ENCODE measurements at regions not wholly inside any gene's neighbourhood (a gene's known extent, or its start where the extent isn't known, plus 50 kb on each side); places are given as distances from the start of the nearest gene placed in this dataset.
A peak's percentile ranks its signal among the peaks of the same experiment; 100 is the strongest.

GRCh38 chr10:131753336-131753735, 147.5 kb upstream of the PPP2R2D start:
- DNase-seq (ENCODE audit: low spot score) = no peak

- no peak for DNase-seq (ENCODE audit: low spot score)
Observed at GRCh38 chr10:131755200-131755599, 145.6 kb upstream of the PPP2R2D start.

DNA sequence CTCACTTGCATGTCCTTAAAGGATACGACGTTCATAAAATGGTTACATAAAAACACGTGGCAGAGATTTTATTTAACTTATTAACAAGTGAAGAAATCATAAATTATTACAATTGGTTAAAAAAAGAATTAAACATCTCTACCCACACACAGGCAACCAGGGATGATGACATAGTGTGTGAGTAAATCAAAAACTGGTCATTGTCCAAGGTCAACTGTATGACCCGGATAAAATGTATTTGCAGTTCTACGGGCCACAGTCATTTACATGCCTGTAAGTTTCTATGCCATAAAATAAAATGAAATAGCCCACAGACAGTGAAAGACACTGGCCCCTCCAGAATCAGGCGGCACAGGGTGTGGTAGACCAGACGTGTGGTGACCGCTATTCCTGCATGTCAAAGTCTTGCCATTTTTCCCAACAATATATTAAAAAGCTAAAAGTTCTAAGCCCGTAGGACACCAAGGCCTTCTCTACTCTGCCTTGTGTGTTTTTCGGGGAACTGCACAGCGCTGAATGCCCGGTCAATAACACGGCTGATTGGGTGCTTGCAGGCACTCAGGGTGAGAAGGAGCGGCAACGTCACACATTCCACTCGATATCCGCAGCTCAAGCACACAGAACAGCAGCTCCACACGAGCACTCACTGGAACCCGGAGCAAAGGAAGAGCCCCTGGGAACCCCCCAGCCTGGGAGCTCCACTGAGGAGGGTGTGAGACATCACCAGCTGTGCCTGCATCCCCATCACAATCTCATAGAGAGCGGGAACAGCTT, 143.3 kb upstream of the PPP2R2D start:
- DNase-seq (ENCODE audit: low spot score) = no peak

DNA sequence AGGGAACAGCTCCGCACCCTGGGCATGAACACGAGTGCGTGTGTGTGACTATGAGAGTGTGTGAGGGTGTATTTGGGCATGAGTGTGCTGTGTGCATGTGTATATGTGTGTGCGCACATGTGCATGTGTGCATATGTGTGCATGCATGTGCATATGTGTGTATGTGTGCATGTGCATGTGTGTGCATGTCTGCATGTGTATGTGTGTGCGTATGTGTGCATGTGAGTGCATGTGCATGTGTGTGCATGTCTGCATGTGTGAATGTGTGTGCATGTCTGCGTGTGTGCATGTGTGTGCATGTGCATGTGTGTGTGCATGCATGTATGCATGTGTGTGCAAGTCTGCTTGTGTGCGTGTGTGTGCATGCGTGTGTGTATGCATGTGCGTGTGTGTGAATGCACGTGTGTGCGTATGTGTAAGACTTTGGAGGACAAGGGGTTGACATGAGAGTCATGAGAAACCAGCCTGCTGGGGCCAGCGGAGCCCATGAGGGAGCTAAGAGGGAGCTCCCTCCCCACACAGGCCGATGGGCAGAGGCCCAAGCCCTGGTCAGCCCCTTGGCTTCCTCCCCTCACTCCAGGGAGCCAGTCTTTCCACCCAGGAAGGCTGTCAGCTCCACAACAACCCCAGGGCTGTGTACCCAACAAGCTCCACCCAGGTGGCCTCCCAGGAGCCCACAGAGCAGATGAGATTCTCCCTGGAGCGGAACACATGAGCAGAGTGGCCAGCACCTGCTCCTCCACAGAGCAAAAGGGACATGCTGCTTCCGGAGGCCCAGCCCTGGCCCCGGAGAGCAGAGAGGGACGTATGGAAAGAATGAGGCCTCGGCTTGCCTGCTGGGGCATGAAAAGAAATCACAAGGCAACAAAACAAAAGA, 142.5 kb upstream of the PPP2R2D start:
- DNase-seq (ENCODE audit: low spot score) = no peak

- no peak for DNase-seq (ENCODE audit: low spot score)
Observed at GRCh38 chr10:131758939-131759301, 141.9 kb upstream of the PPP2R2D start.

DNA sequence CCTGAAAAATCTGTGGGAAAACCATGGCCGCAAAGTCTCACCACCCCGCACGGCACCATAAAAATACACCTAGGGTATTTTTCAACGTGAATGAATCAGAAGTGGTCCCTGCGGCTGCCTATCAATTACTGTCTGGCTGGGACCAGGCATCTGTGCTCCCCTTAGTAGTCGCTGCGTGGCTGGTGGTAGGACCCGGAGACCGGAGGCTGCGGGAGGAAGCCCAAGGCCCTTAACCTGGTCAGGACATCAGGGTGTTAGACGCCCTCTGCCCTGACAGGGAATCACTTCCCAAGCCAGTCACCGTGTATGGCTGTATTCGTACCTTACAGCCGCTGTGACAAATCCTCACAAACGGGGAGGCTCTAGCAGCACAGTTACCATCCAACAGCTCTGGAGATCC, 141.5 kb upstream of the PPP2R2D start:
- DNase-seq (ENCODE audit: low spot score) = no peak

DNA sequence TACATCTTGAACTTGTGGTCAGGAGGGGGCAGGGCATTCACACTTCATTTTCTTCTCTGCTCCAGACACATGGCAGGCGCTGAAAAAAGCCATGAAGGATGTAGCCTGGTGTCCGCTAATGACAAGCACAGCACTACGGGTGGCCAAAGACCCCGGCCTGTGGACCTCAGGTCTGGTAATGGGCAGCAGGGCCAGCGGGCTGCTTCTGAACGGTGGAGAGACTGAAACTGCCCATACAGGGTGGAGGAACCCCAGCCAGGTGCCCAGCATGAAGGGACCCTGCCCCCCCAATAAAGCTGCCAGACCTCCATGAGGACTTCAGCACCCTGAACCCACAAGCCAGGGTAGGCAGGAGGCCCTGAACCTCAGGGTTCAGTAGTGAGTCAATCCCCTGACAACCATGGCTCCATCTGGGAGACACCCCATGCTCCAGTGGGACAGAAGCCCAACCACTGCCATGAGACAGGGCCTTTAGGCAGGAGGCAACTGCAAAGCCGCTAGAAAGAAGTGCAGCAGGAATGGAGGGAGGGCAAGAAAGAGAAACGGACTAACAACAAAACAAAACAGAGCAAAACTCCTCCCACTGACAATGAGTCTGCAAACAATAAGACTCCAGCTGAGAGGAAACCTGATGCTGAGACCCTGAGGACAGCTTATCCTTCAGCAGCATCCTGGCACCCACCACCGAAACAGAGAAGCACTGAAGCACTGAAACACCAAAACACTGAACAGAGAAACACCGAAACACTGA, 140.2 kb upstream of the PPP2R2D start:
- peak; percentile 63 for DNase-seq (ENCODE audit: low spot score)

DNA sequence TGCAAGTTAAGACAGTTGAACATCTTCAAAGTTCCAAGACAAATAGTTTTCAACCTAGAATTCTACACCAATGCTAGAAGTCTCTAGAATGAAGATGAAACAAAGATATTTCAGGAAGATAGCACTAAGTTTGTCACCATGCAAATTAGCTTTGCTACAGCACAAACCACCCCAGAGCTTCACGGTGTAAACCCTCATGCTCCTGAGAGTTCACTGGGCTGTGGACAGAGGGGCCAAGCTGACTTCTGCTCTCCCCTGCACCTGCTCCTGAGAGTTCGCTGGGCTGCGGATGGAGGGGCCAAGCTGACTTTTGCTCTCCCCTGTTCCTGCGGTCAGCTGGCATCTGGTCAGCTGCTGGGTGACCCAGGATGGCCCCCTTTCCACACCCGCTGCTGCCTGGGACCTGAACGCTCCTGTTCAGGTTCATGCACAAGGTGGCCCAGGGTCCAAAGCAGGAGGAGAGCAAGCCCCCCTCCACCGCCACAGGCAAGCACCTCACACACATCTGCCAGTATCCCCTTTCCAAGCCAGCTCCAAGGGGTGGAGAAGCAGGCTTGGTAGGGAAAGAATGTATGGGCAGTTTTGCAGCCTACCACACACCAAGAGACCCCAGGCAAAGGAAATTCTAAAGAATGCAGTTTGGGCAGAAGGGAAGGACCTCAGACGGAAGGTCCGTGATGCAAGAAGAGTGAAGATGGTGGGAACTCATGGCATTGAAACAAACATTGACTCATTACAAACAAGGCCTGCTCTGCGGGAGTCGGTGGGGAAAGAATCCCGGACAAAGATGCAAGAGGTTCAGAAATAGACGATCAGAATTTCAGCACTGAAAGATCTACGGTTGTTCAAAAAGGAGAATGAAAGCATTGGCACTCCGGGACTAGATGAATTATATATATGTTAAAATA, 137.8 kb upstream of the PPP2R2D start:
- no peak for DNase-seq (ENCODE audit: low spot score)

DNA sequence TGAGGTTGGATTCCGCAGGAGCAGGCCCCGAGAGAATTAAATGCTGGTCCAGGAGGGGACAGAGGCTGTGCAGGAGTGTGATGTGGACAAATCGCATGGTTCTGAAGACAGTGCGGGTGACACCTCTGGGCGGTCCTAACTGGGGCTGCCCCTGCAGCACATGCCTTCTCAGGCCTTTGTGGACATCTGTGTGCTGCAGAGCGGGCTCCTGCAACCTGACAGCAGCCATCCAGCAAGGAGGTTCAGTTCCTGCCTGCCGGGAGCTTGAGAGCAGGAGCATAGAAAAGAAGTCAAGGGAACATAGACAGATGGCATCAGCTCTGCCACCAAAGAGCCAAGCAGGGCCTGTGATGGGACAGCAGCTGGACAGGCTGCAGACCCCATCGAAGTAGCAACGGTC, 135.9 kb upstream of the PPP2R2D start:
- DNase-seq (ENCODE audit: low spot score) = no peak

- no peak for DNase-seq (ENCODE audit: low spot score)
Observed at GRCh38 chr10:131766096-131766495, 134.7 kb upstream of the PPP2R2D start.

DNA sequence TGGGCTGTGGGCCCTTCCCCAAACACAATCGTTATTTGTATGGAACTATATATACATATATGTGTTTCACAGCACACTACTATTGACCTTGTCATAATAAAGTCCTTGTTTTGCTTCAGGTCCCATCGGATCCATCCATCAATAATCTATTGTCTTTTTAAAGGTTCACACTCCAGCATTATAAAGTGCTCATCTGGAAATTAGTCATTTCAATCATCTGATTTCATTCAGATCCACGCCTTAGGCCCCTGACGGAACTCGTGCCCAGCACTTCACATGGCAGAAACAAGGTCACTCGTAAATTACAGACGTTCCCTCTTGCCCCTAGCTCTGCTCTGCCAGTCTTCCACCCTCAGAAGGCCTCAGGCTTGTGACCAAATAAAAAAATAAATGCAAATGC, 133.1 kb upstream of the PPP2R2D start:
- no peak for DNase-seq (ENCODE audit: low spot score)

DNA sequence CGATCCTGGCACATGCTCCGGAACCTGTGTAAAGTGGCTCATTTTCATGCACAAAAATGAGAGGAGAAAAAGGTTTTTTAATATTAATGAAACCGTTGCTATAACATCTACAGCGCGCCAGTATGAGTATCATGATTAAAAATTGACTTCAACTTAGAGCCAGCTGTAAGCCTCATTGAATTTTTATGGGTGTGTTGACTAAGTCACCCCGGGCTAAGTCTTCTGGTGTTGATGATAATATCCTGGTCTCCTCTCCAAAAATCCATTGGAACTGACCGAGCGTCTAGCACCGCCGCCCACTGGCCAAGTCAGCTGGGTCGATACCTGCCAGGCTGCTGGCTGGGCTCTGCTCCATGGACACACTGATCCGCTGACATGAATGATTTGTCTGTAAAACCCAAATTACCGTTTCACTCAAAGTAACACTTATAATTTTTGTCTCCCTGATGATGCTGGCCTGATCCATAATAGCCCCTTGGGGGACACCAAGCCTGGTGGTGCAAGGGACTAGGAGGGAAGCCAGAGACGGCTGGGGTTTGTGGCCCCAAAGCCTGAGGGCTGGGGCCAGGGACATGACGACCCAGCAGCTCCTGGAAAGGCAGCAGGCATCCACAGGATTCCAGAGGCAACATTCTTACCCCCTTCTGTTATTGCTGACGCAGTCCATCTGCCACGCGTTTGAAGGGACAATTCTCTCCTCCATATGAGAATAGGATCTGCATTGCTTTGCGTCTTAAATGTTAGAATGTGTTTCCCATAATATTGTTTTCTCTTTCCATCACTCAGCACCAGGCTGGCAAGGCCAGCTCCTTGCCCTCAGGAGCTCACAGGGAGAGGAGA, 131.0 kb upstream of the PPP2R2D start:
- no peak for DNase-seq (ENCODE audit: low spot score)

DNA sequence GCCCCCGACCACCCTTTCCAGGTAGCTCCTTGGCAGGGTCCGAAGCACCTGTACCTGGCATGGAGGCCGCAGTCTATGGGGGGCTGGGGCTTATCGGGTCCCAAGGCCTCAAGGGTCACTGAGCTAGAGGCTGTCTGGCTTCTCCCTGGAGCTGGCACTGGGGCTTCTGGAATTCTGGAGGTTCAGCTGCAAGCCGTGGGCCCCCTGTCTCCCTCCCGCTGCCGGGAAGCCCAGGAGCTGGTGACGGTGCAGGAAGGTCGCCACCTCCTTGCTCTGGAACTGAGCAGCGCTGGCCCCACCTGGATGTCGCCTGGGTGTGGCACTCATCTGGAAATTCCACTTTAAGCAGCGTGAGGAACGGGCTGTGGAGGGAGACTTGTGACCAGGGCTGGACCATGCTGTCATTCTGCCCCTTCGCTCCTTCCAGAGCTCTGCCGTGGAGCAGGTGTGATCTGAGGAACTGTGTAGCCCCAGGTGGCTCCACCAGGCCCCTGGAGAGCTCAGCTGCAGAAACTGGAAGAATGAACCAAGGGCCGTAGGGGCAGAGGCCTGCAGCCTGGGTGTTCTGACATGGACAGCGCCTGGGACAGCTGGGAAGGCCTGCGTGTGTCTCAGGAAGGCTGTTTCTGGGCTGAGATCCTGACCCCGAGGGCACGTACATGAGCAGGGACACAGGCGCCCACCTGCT, 129.7 kb upstream of the PPP2R2D start:
- DNase-seq (ENCODE audit: low spot score) = no peak

DNA sequence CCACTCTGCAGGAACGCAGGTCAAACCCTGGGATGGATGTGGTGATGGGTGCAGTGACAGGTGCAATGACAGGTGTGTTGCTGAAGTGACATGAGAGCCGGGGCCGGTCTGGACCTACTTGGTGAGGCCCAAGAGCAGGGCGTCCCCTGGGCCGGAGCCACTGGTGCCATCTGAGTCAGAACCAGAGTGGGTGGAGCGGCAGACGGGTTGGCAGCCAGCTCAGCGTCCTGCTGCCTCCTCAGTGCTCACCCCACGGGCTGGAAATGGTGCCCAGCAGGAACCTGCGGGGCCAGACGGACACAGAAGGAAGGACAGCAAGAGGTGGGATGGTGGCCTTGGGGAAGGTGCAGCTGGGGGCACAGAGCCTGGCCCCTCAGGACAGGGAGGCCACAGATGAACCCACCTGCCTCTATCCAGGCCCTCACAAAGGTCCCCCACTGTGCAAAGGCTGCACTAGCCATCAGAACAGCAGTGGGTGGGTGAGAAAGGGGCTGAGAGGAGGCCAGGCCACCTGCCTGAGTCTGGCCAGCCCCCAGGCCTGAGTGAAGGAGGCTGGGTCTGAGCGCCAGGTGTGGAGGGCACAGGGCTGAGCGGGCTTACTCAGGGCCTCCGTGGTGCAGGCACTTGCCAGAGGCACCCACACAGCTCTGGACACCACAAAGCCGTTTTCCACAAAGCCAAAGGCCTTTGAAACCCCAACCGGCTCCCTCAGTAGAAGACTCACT, 129.0 kb upstream of the PPP2R2D start:
- DNase-seq (ENCODE audit: low spot score) = no peak

DNA sequence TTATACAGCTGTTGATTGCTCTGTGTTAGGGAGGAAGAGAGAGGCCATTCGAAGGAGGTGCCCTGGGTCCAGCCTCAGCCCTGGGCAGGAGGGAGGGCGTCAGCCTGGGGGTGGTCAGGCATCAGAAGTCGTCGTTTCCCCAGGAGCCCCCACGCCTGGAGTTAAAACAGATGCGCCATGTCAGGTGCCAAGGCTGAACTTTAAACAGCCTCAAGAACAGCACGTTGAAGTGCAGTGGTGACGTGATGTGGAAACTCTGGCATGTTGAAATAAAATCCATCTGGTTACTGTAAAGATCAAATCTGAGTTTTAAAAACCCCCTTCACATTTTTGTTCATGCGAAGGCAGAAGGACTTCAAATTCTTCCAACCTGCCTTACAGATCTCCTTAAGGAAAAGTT, 128.4 kb upstream of the PPP2R2D start:
- no peak for DNase-seq (ENCODE audit: low spot score)

DNA sequence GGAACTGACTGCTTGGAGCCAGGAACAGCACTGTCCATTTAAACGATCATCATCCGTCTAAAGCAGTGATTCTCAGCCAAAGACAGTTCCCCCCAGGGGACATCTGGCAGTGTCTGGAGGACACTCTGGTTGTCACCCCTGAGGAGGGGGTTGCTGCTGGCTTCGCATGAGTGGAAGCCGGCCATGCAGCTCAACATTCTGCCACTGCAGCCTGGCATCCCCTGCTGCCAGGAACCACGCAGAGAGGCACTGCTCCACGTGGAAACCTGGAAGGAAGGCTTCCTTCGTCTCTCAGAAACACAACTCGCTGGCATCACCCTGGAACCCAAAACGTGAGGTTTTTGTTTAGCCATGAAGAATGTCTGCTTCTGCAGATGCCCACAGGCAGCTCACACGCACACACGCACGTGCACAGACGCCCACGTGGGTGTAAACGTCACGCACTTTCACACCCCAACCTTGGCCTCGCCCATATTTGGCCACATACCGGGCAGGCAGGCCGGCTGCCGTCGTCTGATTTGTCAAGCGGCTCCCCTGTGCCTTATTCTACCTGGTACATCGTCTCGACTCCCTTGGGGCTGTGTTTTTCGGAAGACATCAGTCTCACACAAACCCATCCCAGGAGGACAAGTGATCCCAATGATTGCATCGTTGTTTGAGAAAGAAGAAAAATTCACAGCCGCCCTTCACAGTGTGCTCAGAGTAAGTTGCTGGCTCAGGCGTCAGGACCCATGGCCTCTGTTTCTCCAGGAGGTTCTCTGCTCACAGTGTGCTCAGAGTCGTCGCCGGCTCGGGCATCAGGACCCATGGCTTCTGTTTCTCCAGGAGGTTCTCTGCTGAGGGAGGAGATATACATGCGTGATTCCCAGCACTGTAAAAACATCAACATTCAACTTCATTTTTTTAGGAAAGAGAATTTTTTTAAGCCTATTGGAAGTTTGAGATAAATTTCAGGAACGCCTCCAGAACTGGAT, 127.2 kb upstream of the PPP2R2D start:
- no peak for DNase-seq (ENCODE audit: low spot score)

- no peak for DNase-seq (ENCODE audit: low spot score)
Observed at GRCh38 chr10:131774681-131775085, 126.1 kb upstream of the PPP2R2D start.

DNA sequence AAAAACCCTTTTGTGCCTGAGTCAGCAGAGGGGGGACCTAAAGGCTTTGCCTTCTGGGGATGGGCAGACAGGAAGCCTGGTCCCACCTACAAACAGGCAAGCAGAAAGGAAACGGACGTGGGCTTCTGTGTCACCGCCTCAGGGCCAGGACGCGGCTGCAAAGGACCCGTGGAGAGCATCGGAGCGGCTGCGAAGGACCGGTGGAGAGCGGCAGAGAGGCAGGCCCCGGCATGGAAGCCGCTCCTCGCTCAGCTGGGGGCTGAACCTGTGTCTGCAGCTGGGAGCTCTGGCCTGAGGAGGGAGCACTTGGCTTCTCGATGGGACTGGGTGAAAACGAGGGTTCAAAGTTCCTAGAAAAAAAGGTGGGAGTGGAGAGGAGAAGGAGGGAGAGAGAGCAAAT, 125.4 kb upstream of the PPP2R2D start:
- no peak for DNase-seq (ENCODE audit: low spot score)

Measured in iPS-NIHi11 (cell line).